Spleen (tissue), 11 donors: ENCODE measurements at regions not wholly inside any gene's neighbourhood (a gene's known extent, or its start where the extent isn't known, plus 50 kb on each side); places are given as distances from the start of the nearest gene placed in this dataset.

Source experiments
- DNase-seq: peaks from one replicate; pipeline ENCODE4 v3.0.0-alpha.2; 2020
- H3K27ac ChIP-seq, 8 donors: fragments of 200-600 bp; sonication (generic) in 7 of 8; 1 replicate in 4 of 8; 2 replicates in 4 of 8; pipeline versions ENCODE4 v1.5.0 to v1.8.0; 2016 to 2021; ENCODE audit warnings: inconsistent platforms in 4 of 8, mild to moderate bottlenecking in 4 of 8, moderate library complexity in 1 of 8
- H3K27me3 ChIP-seq, 7 donors: fragments of 200-600 bp; sonication (generic) in 6 of 7; replicated peaks in 1 of 7; 1 replicate in 4 of 7; 2 replicates in 3 of 7; pipeline versions ENCODE4 v1.5.0 to v1.8.0; 2016 to 2021; ENCODE audit warnings: inconsistent platforms in 3 of 7, mild to moderate bottlenecking in 1 of 7
- H3K36me3 ChIP-seq, 6 donors: fragments of 200-600 bp; sonication (generic) in 5 of 6; 1 replicate in 4 of 6; 2 replicates in 2 of 6; pipeline versions ENCODE4 v1.5.0 to v1.8.0; 2016 to 2021; ENCODE audit warnings: inconsistent platforms in 2 of 6
- H3K4me1 ChIP-seq, 6 donors: fragments of 200-600 bp; sonication (generic) in 5 of 6; 1 replicate in 3 of 6; 2 replicates in 3 of 6; pipeline versions ENCODE4 v1.5.0 to v1.8.0; 2016 to 2021; ENCODE audit warnings: inconsistent platforms in 3 of 6
- H3K4me3 ChIP-seq, 8 donors: fragments of 200-600 bp; sonication (generic) in 7 of 8; 1 replicate in 4 of 8; 2 replicates in 4 of 8; pipeline versions ENCODE4 v1.5.0 to v1.8.0; 2016 to 2021; ENCODE audit warnings: inconsistent platforms in 4 of 8, mild to moderate bottlenecking in 4 of 8, moderate library complexity in 2 of 8
- H3K9me3 ChIP-seq, 8 donors: fragments of 200-600 bp; sonication (generic) in 7 of 8; 1 replicate in 4 of 8; 2 replicates in 4 of 8; pipeline versions ENCODE4 v1.5.0 to v1.8.0; 2016 to 2021; ENCODE audit warnings: inconsistent platforms in 4 of 8
- CTCF ChIP-seq, 11 experiments: fragments of 200-600 bp in 7 of 11; fragments of 450-650 bp in 4 of 11; sonication (generic) in 4 of 11; IDR thresholded peaks in 8 of 11; conservative IDR thresholded peaks in 3 of 11; 1 replicate in 7 of 11; 2 replicates in 4 of 11; pipeline versions ENCODE4 v1.4.0 to v1.8.0; 2016 to 2021; ENCODE audit warnings: antibody characterized with exemption in 11 of 11, inconsistent platforms in 4 of 11, mild to moderate bottlenecking in 1 of 11
- POLR2A ChIP-seq, 3 donors: fragments of 450-650 bp; IDR thresholded peaks; one replicate each; pipeline ENCODE4 v1.5.1; 2017; ENCODE audit warnings: antibody characterized with exemption in 3 of 3, mild to moderate bottlenecking in 1 of 3
- POLR2AphosphoS5 ChIP-seq, 3 donors: sonication (generic); formaldehyde crosslinking; IDR thresholded peaks; one replicate each; pipeline ENCODE4 v1.5.1; 2017; ENCODE audit warnings: antibody characterized with exemption in 3 of 3
- WGBS, 5 donors: extraction: QIAGEN DNeasy Blood & Tissue Kit in 3 of 5; methylation state at CpG; one replicate each; pipeline versions ENCODE4 v1.1.5 to v1.1.7; 2013 to 2018; 5-methylcytosine and 5-hydroxymethylcytosine counted together
- intact Hi-C: fragments of 100-400 bp; cut with DNase I; formaldehyde crosslinking; loops from one replicate; pipeline ENCODE4 v1.15.0; 2023; ENCODE audit warnings: low total_unique reads
- donor health status: healthy with polysubstance abuse.
- donor health status: DM: no; HTN: no; CAD: no; lungs with moderate emphysema.
- donor health status: DM: no; HTN: no; CAD: no.
- donor health status: Bipolar disorder and iron deficiency.
- donor health status: healthy.
- donor health status: DM: no; HTN: no; CAD: no.
- donor health status: DM: yes; HTN: yes; CAD: no.

GRCh38 chr3:104108522-104108921 is 1258.2 kb upstream of the ALCAM start:
- no peaks in the 10 kb centered on the region for H3K36me3 ChIP-seq
- no peak for TF ChIP-seq POLR2A (IDR thresholded peaks at IDR 0.05)
- TF ChIP-seq POLR2AphosphoS5 (IDR thresholded peaks at IDR 0.05) = no peak
- no peak for TF ChIP-seq CTCF (IDR thresholded peaks at IDR 0.05 in 8 of 11, conservative IDR thresholded peaks at IDR 0.05 in 3 of 11)
- H3K4me1 ChIP-seq = peaks cover 0 to 3% (median 0%) of the 10 kb centered on the region in 6 donors
- WGBS, 5 donors = 57 to 71% (median 61%) methylated on average over 2 of the region's 2 CpGs
- peaks cover 0 to 2% (median 0%) of the 10 kb centered on the region in 8 donors for H3K9me3 ChIP-seq
- intact Hi-C loops = no loop called here
- H3K27ac ChIP-seq = no peak overlapping the region
- DNase-seq = no peak
- no peak overlapping the region for H3K4me3 ChIP-seq
- H3K27me3 ChIP-seq = peaks cover 0 to 11% (median 0%) of the 10 kb centered on the region in 7 donors

GRCh38 chr3:104126463-104126862 is 1240.2 kb upstream of the ALCAM start:
- Histone ChIP-seq H3K4me1 (no peaks in the 10 kb centered on the region), H3K4me3 (no peak overlapping the region), H3K27ac (no peak overlapping the region), H3K9me3 (peaks cover 0 to 35% (median 16%) of the 10 kb centered on the region in 8 donors), H3K36me3 (no peaks in the 10 kb centered on the region), H3K27me3 (no peaks in the 10 kb centered on the region)
- 78 to 94% (median 90%) methylated on average over 4 of the region's 4 CpGs for WGBS, 5 donors
- intact Hi-C loops = no loop called here
- no peak for DNase-seq
- no peak for TF ChIP-seq CTCF (IDR thresholded peaks at IDR 0.05 in 8 of 11, conservative IDR thresholded peaks at IDR 0.05 in 3 of 11)
- TF ChIP-seq POLR2A (IDR thresholded peaks at IDR 0.05) = no peak
- no peak for TF ChIP-seq POLR2AphosphoS5 (IDR thresholded peaks at IDR 0.05)

DNA sequence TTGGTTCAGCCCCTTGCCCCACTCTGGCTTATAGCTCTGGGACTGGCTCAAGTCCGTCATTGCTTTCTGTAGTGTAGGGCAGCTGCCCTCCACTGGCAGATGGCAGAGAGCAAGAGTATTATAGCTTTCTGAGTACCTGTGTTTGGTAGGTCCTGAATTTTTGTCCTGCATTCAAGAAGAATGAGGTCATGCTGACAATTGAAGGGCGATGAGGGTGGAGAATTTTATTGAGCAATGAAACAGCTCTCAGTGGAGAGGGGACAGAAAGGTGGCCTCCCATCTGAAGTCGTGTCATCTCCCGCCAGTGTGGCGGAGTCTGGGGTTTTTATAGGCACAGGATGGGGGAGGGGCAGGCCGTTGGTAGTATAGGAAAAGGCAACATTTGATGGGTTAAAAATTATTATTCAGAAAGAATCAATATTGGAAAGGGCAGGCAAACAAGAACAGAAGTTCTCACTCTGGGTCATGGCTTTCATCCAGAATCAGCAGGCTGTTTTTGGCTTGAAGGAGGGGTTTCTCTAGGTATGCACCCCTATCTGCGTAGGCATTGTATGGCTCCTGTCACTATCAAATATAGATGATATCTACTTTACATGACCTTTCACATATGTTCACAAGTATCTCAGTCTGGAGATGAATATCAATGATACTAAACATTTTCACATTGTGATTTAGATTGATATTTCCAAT is 1239.7 kb upstream of the ALCAM start:
- TF ChIP-seq POLR2AphosphoS5 (IDR thresholded peaks at IDR 0.05) = no peak
- TF ChIP-seq CTCF (IDR thresholded peaks at IDR 0.05 in 8 of 11, conservative IDR thresholded peaks at IDR 0.05 in 3 of 11) = no peak
- no peak for TF ChIP-seq POLR2A (IDR thresholded peaks at IDR 0.05)
- H3K9me3 ChIP-seq = peaks cover 0 to 35% (median 16%) of the 10 kb centered on the region in 8 donors
- no peaks in the 10 kb centered on the region for H3K36me3 ChIP-seq
- intact Hi-C loops = no loop called here
- no peaks in the 10 kb centered on the region for H3K27me3 ChIP-seq
- no peaks in the 10 kb centered on the region for H3K4me1 ChIP-seq
- H3K4me3 ChIP-seq = no peak overlapping the region
- no peak for DNase-seq
- whole genome bisulfite sequencing, 5 donors = 81 to 89% (median 84%) methylated on average over 7 of the region's 7 CpGs
- no peak overlapping the region for H3K27ac ChIP-seq

- Histone ChIP-seq H3K9me3 (peaks cover 0 to 35% (median 16%) of the 10 kb centered on the region in 8 donors), H3K4me3 (no peak overlapping the region), H3K27ac (no peak overlapping the region), H3K36me3 (no peaks in the 10 kb centered on the region), H3K4me1 (no peaks in the 10 kb centered on the region), H3K27me3 (no peaks in the 10 kb centered on the region)
- 89 to 98% (median 91%) methylated on average over 3 of the region's 3 CpGs for WGBS, 5 donors
- DNase-seq = no peak
- intact Hi-C loops = no loop called here
- TF ChIP-seq CTCF (IDR thresholded peaks at IDR 0.05 in 8 of 11, conservative IDR thresholded peaks at IDR 0.05 in 3 of 11) (no peak), POLR2AphosphoS5 (IDR thresholded peaks at IDR 0.05) (no peak), POLR2A (IDR thresholded peaks at IDR 0.05) (no peak)
Measured at GRCh38 chr3:104127830-104128229, 1238.9 kb upstream of the ALCAM start.
